Psoas muscle (tissue), 7 donors: ENCODE measurements at regions not wholly inside any gene's neighbourhood (a gene's known extent, or its start where the extent isn't known, plus 50 kb on each side); places are given as distances from the start of the nearest gene placed in this dataset.
A peak's percentile ranks its signal among the peaks of the same experiment; 100 is the strongest.

Source experiments
- ATAC-seq, 4 donors: fragments of 200-7000 bp; cut with Tn5 transposase; one replicate each; pipeline ENCODE4 v1.9.1; 2020; ENCODE audit warnings: moderate library complexity in 3 of 4, mild to moderate bottlenecking in 2 of 4
- DNase-seq, 2 donors: peaks; one replicate each; pipeline ENCODE4 v3.0.0-alpha.2; 2020
- H3K27ac ChIP-seq: fragments of 200-600 bp; one replicate; pipeline ENCODE4 v1.8.0; 2022
- H3K27me3 ChIP-seq, 3 donors: fragments of 200-600 bp in 1 of 3; one replicate each; pipeline versions ENCODE4 v1.6.1 to v1.8.0; 2013 to 2022; ENCODE audit warnings: low read length in 2 of 3, mild to moderate bottlenecking in 2 of 3, moderate library complexity in 1 of 3; ENCODE audit not compliant: insufficient read depth in 3 of 3
- H3K36me3 ChIP-seq, 2 donors: fragments of 200-600 bp in 1 of 2; one replicate each; pipeline versions ENCODE4 v1.6.1 to v1.8.0; 2013 to 2022; ENCODE audit warnings: low read depth in 1 of 2, mild to moderate bottlenecking in 1 of 2, moderate library complexity in 1 of 2; ENCODE audit not compliant: insufficient read depth in 1 of 2
- H3K4me1 ChIP-seq: fragments of 200-600 bp; one replicate; pipeline ENCODE4 v1.8.0; 2022
- H3K4me3 ChIP-seq: fragments of 200-600 bp; one replicate; pipeline ENCODE4 v1.8.0; 2022; ENCODE audit warnings: mild to moderate bottlenecking
- H3K9me3 ChIP-seq: fragments of 200-600 bp; one replicate; pipeline ENCODE4 v1.8.0; 2022
- CTCF ChIP-seq: fragments of 200-600 bp; IDR thresholded peaks from one replicate; pipeline ENCODE4 v1.8.0; 2022; ENCODE audit warnings: antibody characterized with exemption
- WGBS, 3 donors: extraction: QIAGEN DNeasy Blood & Tissue Kit; methylation state at CpG; one replicate each; pipeline versions ENCODE4 v1.1.6 to v1.1.7; 2013; 5-methylcytosine and 5-hydroxymethylcytosine counted together
- intact Hi-C, 2 donors: fragments of 100-400 bp; cut with DNase I; formaldehyde crosslinking; loops; one replicate each; pipeline versions ENCODE4 v1.11.0 to v1.14.2; 2022
- donor health status: healthy with polysubstance abuse.
- donor health status: DM: no; HTN: no; CAD: no; lungs with moderate emphysema.
- donor health status: Bipolar disorder and iron deficiency.
- donor health status: healthy.
- donor health status: DM: yes; HTN: yes; CAD: no.
- donor health status: DM: no; HTN: no; CAD: no.
- donor health status: DM: yes; HTN: yes; CAD: no.

- 21 to 34% (median 27%) methylated on average over 17 of the region's 17 CpGs for WGBS, 3 donors
- ATAC-seq = no peak
- H3K4me3 ChIP-seq = no peak overlapping the region
- TF ChIP-seq CTCF = peak; percentile 39
- no peaks in the 10 kb centered on the region for H3K9me3 ChIP-seq
- H3K4me1 ChIP-seq = no peaks in the 10 kb centered on the region
- H3K27ac ChIP-seq = no peak overlapping the region
- intact Hi-C loops = no loop called here
- DNase-seq = no peak
- peaks cover 4 to 32% (median 5%) of the 10 kb centered on the region in 3 donors for H3K27me3 ChIP-seq
- no peaks in the 10 kb centered on the region for H3K36me3 ChIP-seq
Measured at GRCh38 chr1:4585216-4585615, 69.2 kb upstream of the AJAP1 start.

- DNase-seq = no peak
- Histone ChIP-seq H3K9me3 (no peaks in the 10 kb centered on the region), H3K4me3 (no peak overlapping the region), H3K4me1 (no peaks in the 10 kb centered on the region), H3K27ac (no peak overlapping the region), H3K36me3 (no peaks in the 10 kb centered on the region), H3K27me3 (peaks cover 3 to 32% (median 4%) of the 10 kb centered on the region in 3 donors)
- no peak for TF ChIP-seq CTCF
- no peak for ATAC-seq
- WGBS, 3 donors = 39 to 55% (median 53%) methylated on average over 6 of the region's 6 CpGs
- intact Hi-C loops = no loop called here
Measured at GRCh38 chr1:4585705-4586104, 68.7 kb upstream of the AJAP1 start.

- Histone ChIP-seq H3K9me3 (no peaks in the 10 kb centered on the region), H3K36me3 (no peaks in the 10 kb centered on the region), H3K4me1 (no peaks in the 10 kb centered on the region), H3K4me3 (no peak overlapping the region), H3K27ac (no peak overlapping the region), H3K27me3 (peaks cover 0 to 32% (median 4%) of the 10 kb centered on the region in 3 donors)
- ATAC-seq = no peak
- WGBS, 3 donors = 52 to 63% (median 59%) methylated on average over 6 of the region's 6 CpGs
- intact Hi-C loops = no loop called here
- no peak for TF ChIP-seq CTCF
- DNase-seq = no peak
Measured at GRCh38 chr1:4586611-4587160, 67.7 kb upstream of the AJAP1 start.

GRCh38 chr1:4587721-4588120 lies 66.7 kb upstream of the AJAP1 start:
- 53 to 59% (median 53%) methylated on average over 6 of the region's 6 CpGs for WGBS, 3 donors
- Histone ChIP-seq H3K27ac (no peak overlapping the region), H3K4me3 (no peak overlapping the region), H3K36me3 (no peaks in the 10 kb centered on the region), H3K4me1 (no peaks in the 10 kb centered on the region), H3K9me3 (no peaks in the 10 kb centered on the region), H3K27me3 (peaks cover 0 to 32% (median 4%) of the 10 kb centered on the region in 3 donors)
- no peak for TF ChIP-seq CTCF
- intact Hi-C loops = no loop called here
- DNase-seq (no peak), ATAC-seq (no peak)

- Histone ChIP-seq H3K4me3 (no peak overlapping the region), H3K36me3 (no peaks in the 10 kb centered on the region), H3K27me3 (peaks cover 0 to 6% (median 0%) of the 10 kb centered on the region in 3 donors), H3K4me1 (no peaks in the 10 kb centered on the region), H3K9me3 (no peaks in the 10 kb centered on the region), H3K27ac (no peak overlapping the region)
- 42 to 47% (median 42%) methylated on average over 4 of the region's 4 CpGs for WGBS, 3 donors
- intact Hi-C loops = no loop called here
- no peak for TF ChIP-seq CTCF
- DNase-seq = no peak
- ATAC-seq = no peak
Measured at GRCh38 chr1:4590756-4591155, 63.7 kb upstream of the AJAP1 start.
